NCI-H748 (cell line): ENCODE measurements at regions not wholly inside any gene's neighbourhood (a gene's known extent, or its start where the extent isn't known, plus 50 kb on each side); places are given as distances from the start of the nearest gene placed in this dataset.

ENCODE experiments used
- DNase-seq: peaks from one replicate; lab custom pipeline; 2025; ENCODE audit not compliant: unreplicated experiment; lab: John Stamatoyannopoulos, UW

DNA sequence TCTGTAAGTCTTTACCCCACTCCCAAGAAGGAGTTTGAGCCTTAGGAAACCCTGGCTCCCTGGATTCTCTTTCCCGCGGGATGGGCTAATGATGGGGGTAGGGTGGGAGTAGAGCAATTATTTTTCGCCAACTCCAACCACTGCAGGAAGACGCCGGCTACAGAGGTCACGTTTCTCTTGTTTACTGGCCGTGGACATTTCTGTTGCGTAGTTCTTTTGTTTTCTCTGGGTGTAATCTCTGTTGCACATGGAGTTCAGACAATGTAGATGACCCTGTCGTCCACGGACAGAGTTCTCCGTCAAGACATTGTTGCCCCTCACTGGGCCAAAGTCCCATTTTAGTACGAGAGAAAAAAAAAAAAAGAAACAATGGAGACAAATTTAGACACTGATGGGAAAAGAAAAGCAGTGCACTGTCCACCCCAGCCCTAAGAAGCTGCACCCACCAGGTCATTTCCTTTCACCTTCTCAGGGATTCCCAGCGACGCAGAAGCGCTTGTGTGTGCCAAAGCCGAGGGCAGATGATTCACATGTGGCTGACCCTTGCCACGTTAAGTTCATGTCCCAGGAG lies 133.9 kb upstream of the ARGLU1 start:
- no peak for DNase-seq

DNA sequence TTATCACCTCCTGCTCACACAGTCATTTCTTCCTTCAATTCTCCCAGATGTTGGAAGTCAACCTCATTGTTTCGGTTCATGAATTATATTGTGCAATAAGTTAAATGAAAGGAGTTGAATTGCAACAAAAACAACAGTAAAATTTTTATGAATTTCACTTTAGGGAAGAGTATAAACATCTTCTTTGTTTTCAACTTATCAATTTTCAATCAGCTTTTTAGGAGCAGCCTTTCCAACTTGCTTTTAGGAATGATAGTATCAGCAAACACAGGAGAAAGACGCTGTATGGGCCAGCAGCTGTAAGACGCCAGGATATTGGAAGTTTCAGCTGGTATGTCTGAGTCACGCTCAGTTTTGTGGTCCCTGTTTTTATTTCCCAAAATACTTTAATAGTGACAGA lies 132.5 kb upstream of the ARGLU1 start:
- no peak for DNase-seq

DNA sequence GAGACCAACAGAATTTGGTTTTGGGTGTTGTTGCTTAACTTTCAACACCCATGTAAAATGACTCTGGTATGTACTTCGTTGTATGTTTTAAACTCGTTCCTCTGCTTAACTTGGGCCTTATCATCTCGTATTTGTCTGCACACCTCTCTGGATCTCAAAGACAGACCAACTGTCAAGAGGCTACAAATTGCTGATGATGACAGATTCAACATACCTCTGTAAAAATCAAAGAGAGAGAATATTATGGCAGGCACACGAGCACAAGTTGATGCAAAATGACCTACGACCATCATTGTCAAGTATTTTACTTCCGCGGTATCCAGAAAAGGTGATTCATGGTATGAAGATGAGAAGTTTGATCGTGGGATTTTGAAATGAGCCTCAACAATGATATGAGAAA lies 132.1 kb upstream of the ARGLU1 start:
- no peak for DNase-seq

DNA sequence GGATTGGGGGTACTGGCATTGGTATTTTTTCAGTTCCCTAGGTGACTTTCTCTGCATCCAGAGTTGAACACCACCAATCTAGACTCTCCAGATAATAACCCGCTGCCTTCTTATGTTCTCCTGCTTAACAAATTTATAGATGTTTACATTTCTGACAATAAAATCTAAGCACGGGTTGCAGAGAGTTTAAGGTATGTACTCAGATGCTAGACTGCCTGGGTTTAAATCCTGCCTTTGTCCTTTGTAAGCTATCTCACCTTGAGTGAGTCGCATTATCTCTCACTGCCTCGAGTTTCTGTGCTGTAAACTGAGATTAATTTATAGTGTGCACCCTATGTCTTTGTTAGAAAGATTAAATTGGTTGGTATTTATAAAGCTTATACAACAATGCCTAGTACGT lies 131.4 kb upstream of the ARGLU1 start:
- DNase-seq, result no peak

DNA sequence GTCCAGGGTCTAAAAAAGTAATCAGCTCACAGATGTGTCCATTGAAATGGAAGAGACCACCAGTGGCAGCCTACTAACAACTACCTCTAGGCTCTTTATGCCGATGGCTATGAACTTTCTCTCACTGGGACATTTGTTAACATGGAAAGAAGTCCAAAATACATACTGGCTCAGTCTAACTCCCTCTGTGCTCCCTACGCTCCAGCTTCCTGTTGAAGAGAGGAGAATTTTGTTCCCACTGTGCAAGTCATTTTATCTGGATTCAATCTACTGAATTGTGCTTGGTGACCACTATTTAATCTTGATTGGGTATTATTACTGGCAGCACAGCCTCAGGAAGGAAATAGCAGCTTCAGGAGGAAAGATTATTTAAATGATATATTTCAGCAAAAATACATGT lies 128.8 kb upstream of the ARGLU1 start:
- DNase-seq, result no peak

DNA sequence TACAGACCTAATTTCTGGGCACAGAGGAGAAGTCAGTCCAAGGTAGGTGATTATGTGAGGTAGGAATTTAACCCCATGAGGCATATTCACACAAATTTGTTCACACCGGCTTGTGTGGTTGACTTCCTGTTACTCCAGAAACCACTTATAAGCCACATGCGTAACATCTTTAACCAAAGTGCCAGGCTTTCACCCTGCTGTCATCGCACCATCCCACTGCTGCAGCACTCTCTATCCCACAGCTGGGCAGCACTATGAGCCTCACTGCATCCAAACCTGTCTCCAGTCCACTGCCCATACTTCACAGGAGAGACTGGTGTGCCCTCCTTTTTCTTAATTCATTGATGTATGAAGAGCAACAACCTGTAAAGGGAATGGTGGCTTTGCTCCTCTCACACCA lies 128.2 kb upstream of the ARGLU1 start:
- DNase-seq, result no peak

DNA sequence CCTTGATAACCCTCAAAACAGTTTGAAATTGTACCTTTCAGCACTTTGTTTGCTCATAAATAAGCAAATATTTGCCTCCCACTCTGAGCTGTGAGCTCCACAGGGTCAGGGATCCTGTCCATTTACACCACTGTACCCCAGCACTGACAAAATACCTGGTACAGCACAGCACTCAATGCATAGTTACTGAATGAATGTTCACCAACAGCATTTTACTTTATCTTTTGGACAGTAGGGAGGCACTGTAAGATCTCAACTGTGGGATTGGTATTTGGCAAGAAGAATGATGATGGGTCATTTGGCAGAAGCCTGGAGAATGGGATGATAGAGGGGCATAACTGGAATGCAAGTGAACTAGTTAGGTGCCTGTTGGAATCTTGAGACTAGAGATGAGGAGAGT lies 127.2 kb upstream of the ARGLU1 start:
- no peak for DNase-seq

DNA sequence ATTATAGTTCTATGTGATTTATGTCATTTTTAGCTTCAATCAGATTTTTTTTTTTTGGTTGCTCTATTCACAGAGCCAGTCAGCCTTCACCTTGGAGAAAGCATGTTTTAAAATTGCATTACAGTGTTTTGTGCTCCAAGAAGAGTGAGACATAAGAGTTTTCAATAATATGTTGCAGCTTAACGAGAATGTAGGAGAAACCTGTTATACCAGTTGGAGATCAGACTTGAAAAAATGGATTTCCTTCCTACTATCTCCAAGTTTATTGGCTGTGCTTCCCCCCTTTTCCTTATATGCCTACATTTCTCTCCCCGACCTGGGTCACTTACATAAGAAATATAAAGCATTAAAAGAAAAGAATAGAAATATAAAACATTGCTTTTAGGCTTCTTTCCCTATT lies 123.9 kb upstream of the ARGLU1 start:
- DNase-seq, result no peak

DNA sequence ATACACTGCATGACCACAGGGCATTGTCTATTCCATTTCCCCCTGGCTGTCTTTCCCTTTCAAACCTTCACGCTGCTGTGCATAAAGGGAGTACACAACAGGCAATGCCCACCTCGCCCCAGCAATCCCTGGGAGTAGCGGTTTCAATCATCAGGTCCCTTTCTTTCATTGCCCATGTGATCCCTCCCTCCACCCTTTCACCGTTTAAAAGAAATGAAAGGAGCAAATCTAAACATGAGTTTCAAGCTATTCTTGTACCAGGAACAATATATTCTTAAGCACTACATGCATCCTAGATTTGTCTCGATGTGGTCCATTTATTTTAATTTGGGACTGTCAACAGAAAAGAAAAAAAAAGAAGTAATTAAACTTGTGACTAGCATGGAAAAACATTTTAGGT lies 123.4 kb upstream of the ARGLU1 start:
- no peak for DNase-seq

DNA sequence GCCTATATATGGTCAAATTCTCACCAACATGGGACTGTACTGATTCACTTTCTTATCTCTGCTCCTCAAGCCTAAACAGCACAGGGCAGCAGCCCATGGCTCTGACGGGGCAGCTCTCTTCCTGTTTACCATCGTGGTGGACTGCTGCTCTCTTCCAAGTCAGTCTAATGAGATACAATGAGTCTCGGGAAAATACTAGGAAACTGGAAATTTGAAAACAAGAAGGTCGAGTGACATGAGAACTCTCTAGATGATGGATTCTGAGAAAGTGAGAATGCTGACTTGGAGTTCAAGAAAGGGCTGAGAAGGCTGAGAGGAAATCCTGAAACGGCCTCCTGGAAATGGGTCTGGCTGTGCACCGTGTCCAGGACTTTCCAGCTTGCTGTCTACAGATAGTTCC lies 122.8 kb upstream of the ARGLU1 start:
- DNase-seq, result no peak

DNA sequence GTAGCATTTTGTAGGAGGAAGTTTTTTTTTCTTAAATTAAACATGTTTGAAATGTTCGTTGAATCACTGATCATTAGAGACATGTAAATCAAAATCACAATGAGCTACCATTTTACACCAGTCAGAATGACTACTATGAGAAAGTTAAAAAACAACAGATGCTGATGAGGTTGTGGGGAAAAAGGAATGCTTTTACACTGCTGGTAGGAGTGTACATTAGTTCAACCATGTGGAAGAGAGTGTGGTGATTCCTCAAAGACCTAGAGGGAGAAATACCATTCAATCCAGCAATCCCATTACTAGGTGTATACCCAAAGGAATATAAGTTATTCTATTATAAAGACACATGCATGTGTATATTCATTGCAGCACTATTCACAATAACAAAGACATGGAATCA lies 122.0 kb upstream of the ARGLU1 start:
- DNase-seq, result no peak

DNA sequence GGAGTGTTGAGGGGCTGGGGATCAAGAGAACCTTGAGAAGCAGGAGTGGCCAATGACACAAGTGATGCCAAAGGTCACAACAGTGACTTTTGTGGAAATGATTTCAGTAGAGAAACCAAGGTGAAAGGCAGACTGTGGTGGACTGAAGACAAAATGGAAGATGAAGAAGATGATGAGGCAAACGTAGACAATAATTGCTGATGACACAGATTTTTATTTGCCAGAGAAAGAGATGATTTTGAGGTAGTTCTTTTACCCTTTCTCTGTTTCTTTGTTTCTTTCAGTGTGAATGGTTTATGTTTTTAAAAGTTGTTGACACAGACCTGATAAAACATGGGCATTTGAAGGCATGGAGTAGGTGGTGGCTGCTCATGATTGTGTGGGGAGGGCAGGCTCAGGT lies 121.0 kb upstream of the ARGLU1 start:
- DNase-seq, result no peak

DNA sequence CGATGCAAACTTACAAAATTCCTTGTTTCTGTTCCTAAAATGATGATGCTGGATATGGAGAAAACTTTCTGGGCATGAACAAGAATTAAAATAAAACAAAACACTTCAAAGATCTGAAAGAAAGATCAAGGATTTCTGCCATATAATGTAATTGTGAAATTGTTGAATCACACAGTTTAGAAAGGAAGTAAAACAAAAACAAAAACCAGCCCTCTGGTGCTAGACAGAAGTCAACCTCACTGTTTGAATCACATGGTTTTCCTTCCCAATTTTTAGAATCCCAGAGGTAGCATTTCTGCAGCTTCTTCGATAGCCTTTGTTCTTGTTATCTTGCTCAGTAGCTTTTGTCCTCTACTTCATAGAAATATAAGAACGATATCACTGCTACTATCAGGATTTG lies 118.2 kb upstream of the ARGLU1 start:
- no peak for DNase-seq

DNA sequence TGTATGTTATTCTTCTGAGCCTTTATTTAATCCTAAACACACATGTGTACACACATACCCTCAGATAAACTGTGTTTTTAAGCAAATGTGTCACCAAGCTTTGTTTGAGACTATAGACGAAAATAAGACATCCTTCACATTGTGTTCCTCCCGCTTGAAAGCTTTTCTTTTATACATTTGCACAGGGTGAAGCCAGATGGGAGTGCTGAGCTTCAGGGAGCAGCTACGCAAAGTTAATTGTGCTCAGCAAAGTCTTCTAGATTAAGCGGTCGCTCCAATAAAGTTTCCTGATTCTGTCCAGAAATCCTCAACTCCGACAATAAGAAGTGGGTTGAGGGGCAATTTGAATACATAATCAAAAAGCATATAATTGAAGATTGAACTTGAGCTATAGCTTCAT lies 117.2 kb upstream of the ARGLU1 start:
- DNase-seq, result no peak

DNA sequence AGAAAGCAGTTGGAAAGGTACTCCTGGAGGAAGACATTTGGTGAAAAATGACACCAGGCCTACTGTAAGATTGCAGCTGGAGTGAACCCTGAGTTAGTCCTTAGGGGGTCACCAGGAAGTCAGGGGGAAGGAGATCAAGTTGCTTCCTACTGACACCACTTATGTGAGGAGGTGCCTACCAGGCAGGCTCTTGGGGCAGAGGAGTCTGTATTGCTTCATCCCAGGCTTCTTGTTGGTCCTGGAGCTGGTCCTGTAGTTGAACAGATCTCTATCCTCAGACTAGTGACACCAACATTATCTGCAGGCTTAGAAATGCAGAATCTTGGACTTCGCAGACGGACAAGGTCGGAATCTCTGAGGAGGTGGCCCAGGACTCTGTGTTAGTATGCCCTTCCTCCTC lies 116.0 kb upstream of the ARGLU1 start:
- no peak for DNase-seq

DNA sequence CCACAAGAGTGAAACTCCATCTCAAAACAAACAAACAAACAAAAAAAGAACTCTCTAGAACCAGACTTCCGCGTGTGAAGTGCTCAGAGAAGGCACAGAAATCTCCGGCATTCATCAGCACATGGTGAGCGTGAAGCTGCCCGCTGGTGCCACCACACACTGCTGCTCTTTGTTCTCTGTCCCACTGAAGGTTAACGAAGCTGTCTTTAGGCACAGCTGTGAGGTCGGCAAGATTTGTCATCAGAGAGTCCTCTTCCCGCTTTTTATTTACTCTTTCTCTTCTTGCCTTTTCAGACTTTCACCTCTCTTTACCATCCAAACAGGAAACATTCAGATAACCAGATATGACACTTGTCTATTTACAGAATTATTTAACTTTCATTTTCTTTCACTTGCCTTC lies 115.2 kb upstream of the ARGLU1 start:
- DNase-seq, result no peak

DNA sequence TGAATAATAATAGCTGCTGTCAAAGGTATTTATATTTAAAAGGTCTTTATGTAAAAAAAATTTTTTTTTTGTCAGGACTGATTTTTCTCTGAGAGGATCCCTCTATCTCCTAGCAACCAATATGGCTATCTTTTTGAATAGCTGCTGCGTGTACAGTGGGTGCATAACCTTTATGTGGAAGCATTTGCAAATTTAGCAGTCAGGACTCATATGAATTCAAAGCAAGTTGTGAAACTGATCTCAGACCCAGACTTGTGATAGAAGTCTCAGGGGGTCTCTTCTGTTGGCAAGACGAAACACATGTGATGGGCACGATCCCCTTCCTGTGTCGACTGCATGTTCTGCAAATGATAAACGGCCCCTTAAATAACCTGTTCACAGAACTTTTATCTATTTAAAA lies 114.1 kb upstream of the ARGLU1 start:
- peak; percentile 2 for DNase-seq

DNA sequence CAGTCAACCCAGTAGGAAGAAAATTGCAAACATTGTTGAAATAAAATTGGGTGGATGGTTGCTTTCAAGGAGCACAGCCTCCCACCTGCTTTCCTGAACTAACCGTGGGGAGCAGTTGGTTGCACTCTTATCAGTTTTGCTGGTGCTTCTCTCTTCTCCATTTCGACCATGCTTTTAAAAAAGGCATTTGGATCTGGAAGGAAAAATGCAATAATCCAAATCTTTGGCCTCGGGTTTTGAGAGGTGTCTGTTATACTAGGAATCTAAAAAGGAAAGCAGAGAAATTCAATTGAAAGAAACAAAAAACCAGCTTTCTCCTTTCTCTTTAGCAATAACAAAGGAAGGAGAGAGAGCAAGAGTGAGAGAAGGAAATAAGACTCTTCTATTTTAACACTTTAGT lies 113.6 kb upstream of the ARGLU1 start:
- DNase-seq, result no peak

DNA sequence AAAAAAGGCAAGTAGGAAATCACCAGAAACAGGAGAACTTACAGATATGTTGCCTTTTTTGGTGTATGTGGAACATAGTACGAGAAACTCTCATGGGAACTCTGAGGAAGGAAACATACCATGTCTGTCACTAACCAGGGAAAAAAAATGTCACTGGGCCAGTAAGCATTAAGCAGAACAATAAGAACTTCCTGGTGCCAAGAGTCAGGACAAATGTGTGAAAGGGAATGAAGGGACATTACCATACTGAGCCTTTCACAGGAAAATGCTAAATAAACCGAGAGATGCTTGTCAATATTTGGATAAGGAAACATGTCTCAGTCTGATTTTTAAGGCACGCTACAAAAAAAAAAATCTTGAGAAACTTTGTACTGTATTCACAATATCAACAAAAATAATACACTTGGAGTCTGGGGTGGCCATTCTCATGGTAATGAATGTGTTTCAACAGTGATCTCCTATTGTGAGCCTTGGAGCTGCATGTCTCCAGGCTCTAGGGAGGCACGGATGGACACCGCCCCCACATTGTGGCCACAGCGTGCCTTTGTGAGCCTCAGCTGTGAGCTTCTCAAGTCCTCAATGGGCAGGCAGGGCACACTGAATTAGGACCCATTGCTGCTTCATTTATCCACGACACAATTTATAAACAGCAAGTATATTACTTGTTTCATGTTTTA lies 113.0 kb upstream of the ARGLU1 start:
- peak; percentile 3 for DNase-seq

DNA sequence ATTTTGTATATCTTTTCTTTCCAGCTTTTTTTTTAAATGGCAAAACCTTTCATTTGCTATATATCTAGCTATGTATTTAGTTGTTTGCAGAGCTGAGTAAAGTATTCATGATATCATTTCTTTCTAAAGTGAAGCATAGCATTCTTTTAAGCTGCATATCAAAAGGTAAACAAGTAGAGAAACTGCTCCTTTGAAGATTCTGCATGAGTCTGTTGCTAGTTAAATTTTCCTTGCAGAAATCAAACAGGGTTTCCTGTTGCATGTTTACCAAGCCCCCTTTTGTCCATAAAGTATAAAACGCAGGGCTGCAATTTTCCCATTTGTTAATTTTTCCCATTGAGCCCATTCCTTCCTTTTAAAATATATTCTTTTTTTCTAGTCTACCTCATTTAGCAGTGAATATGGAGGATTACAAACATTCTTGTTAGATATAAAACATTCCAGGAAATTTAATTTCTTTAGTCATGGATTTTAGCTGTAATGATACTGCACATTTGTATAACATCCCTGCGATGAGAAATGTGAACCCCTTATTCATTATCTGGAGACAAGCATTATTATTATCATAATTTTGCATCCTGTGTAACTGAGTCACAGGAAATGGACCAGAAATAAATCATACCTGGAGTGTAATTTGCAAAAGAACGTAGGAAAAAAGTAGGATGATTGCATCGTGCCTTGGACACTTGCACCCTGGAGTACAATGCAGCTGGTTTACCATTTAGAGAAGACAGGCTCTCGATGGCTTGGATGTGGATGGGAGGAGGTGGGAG lies 110.9 kb upstream of the ARGLU1 start:
- DNase-seq, result no peak

DNA sequence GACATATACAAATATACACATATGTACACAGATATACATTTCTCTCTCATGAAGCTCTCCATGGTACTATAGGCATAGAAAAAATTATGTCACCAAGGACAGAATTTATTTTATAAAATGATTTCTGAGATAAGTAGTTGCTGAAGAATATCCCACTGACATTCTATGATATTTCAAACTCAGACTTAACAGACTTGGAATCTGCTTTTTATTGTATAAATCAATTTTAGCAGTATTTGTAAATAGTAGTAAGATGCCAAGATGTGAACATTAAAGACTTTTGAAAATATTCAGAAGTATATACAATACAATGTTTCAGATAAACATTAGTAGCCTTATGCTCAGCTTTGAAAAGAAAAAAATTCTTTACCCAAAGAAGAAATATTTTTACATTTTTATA lies 107.4 kb upstream of the ARGLU1 start:
- no peak for DNase-seq

DNA sequence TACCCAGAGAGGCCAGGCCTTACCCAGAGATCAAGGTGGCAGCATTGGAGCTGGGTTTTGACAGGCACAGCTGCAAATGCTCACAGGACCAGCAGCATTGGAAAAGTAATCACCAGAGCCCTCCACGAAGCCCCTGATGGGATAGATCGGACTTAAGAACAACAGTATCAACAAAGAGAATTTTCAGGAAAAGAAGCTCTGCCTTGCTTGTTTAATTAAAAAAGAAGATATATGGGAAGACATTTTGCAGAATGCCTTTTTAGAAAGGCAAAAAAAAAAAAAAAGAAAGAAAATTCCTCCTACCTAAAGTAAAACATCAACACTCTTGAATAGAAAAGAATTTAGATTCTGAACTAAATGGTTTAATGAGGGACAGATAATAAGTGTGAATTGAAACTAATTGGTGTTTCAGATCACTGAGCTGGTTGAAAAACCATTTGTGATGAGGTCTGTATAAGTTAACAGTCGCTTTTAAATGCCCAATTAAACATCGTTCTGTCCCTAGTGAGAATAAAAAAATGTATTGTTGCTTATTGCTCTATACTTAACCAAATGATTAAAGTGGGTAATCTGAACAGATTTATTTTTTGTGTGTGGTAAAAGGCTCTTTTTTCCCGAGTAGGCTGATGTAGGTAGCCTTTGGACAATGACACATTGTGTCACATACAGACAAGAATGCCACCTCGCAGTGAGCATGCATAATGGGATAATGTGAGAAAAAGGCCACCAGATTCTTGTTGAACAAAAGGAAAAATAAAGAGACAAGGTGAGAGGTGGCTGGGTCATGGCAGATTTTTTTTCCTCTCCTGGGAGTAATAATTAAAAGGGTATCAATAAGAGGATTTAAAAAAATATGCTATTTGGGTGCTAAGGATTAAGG lies 93.0 kb upstream of the ARGLU1 start:
- no peak for DNase-seq
